HCT116 (cell line): ENCODE measurements at regions not wholly inside any gene's neighbourhood (a gene's known extent, or its start where the extent isn't known, plus 50 kb on each side); places are given as distances from the start of the nearest gene placed in this dataset.

Experiments used
- ATAC-seq: fragments of 200-7000 bp; cut with Tn5 transposase; 2 replicates; pipeline ENCODE4 v1.9.1; 2020; ENCODE audit warnings: mild to moderate bottlenecking, moderate library complexity
- BruUV-seq: library from RNA; stranded (reverse); fragments of 400-500 nt; replicated peaks from 2 replicates; lab custom pipeline; 2021; lab: Mats Ljungman, UMichigan
- CTCF ChIA-PET: fragments of 300-600 bp; sonication (Branson Sonifier 250); formaldehyde crosslinking; loops from one replicate; lab custom pipeline; 2021; ENCODE audit warnings: antibody characterized with exemption; lab: Charles Lee
- POLR2A ChIA-PET: fragments of 300-600, 350-600 bp; sonication (Branson Sonifier 250); formaldehyde crosslinking; loops from one replicate; lab custom pipeline; 2021; ENCODE audit warnings: antibody characterized with exemption; lab: Charles Lee
- RAD21 ChIA-PET, 2 experiments: fragments of 300-600 bp; sonication (Branson Sonifier 250); formaldehyde crosslinking; loops; one replicate each; lab custom pipeline; 2023; ENCODE audit warnings: low total read pairs in 2 of 2; ENCODE audit not compliant: uncharacterized antibody in 2 of 2, unreplicated experiment in 2 of 2, low non-redundant PET in 1 of 2; lab: Charles Lee
- DNase-seq: peaks from one replicate; pipeline ENCODE4 v3.0.0-alpha.2; 2010; ENCODE audit warnings: low read depth, low spot score
- H2AFZ ChIP-seq: fragments of 200-600 bp; shearing (Covaris generic), sonication (generic); 2 replicates; pipeline ENCODE4 v1.6.1; 2017; ENCODE audit warnings: low read depth, mixed run types, mixed read lengths, antibody characterized with exemption, low read length; ENCODE audit not compliant: poor library complexity, severe bottlenecking
- H3K27ac ChIP-seq: 2 replicates; pipeline ENCODE4 v1.5.1; 2012; ENCODE audit warnings: low read depth, low read length
- H3K27me3 ChIP-seq: fragments of 200-600 bp; sonication (generic); 2 replicates; pipeline ENCODE4 v1.6.1; 2016; ENCODE audit warnings: mixed run types, low read length, mixed read lengths; ENCODE audit not compliant: insufficient read depth
- H3K36me3 ChIP-seq, 2 experiments: fragments of 200-500 bp in 1 of 2; fragments of 200-600 bp in 1 of 2; sonication (Bioruptor generic) in 1 of 2; sonication (generic) in 1 of 2; 2 replicates each; pipeline versions ENCODE4 v1.5.1 to v1.6.1; 2014 to 2016; ENCODE audit warnings: low read length in 2 of 2, inconsistent platforms in 1 of 2, mixed read lengths in 1 of 2, mixed run types in 1 of 2; ENCODE audit not compliant: insufficient read depth in 2 of 2, control insufficient read depth in 1 of 2
- H3K4me1 ChIP-seq, 2 experiments: fragments of 200-600 bp in 1 of 2; sonication (generic) in 1 of 2; 2 replicates each; pipeline versions ENCODE4 v1.5.1 to v1.6.1; 2012 to 2017; ENCODE audit warnings: low read length in 2 of 2, inconsistent platforms in 1 of 2, mild to moderate bottlenecking in 1 of 2, mixed read lengths in 1 of 2, mixed run types in 1 of 2, moderate library complexity in 1 of 2; ENCODE audit not compliant: insufficient read depth in 2 of 2, control insufficient read depth in 1 of 2
- H3K4me2 ChIP-seq: fragments of 200-600 bp; sonication (generic); 2 replicates; pipeline ENCODE4 v1.6.1; 2017; ENCODE audit warnings: mixed run types, low read length, mixed read lengths
- H3K4me3 ChIP-seq, 2 experiments: fragments of 200-600 bp in 1 of 2; sonication (generic) in 1 of 2; replicated peaks in 1 of 2; 2 replicates each; pipeline ENCODE4 v1.5.1; 2011 to 2016; ENCODE audit warnings: low read length in 2 of 2, control low read depth in 1 of 2, low read depth in 1 of 2, mild to moderate bottlenecking in 1 of 2, mixed read lengths in 1 of 2, mixed run types in 1 of 2
- H3K79me2 ChIP-seq: fragments of 200-600 bp; sonication (generic); 2 replicates; pipeline ENCODE4 v1.6.1; 2017; ENCODE audit warnings: mild to moderate bottlenecking, mixed run types, low read length, moderate library complexity, mixed read lengths; ENCODE audit not compliant: insufficient read depth
- H3K9ac ChIP-seq: fragments of 200-600 bp; sonication (generic); 2 replicates; pipeline ENCODE4 v1.6.1; 2016; ENCODE audit warnings: low read length, mixed read lengths
- H3K9me2 ChIP-seq: fragments of 200-600 bp; sonication (generic), shearing (Covaris generic); 2 replicates; pipeline ENCODE4 v1.6.1; 2017; ENCODE audit warnings: mixed run types, mild to moderate bottlenecking, moderate library complexity; ENCODE audit not compliant: insufficient read depth
- H3K9me3 ChIP-seq, 2 experiments: fragments of 200-500 bp in 1 of 2; fragments of 200-600 bp in 1 of 2; sonication (Bioruptor generic) in 1 of 2; sonication (generic) in 1 of 2; 2 replicates each; pipeline ENCODE4 v1.6.1; 2014 to 2017; ENCODE audit warnings: low read length in 2 of 2, mixed read lengths in 2 of 2, inconsistent platforms in 1 of 2, low read depth in 1 of 2, mild to moderate bottlenecking in 1 of 2, mixed run types in 1 of 2, moderate library complexity in 1 of 2; ENCODE audit not compliant: control insufficient read depth in 1 of 2, insufficient read depth in 1 of 2
- H4K20me1 ChIP-seq: fragments of 200-600 bp; sonication (generic), shearing (Covaris generic); 2 replicates; pipeline ENCODE4 v1.6.1; 2017; ENCODE audit warnings: mixed run types, mild to moderate bottlenecking, moderate library complexity; ENCODE audit not compliant: insufficient read depth
- CTCF ChIP-seq, 3 experiments: fragments of 200-600 bp in 1 of 3; sonication (generic) in 1 of 3; IDR thresholded peaks in 2 of 3; conservative IDR thresholded peaks in 1 of 3; 2 replicates each; pipeline ENCODE4 v1.5.1; 2012 to 2017; ENCODE audit warnings: low read depth in 2 of 3, low read length in 2 of 3, antibody characterized with exemption in 1 of 3, borderline replicate concordance in 1 of 3, control low read depth in 1 of 3, mild to moderate bottlenecking in 1 of 3, mixed read lengths in 1 of 3, mixed run types in 1 of 3, moderate library complexity in 1 of 3; ENCODE audit not compliant: insufficient read depth in 1 of 3
- EGR1 ChIP-seq: IDR thresholded peaks from 2 replicates; pipeline ENCODE4 v1.6.1; 2012; ENCODE audit warnings: low read depth
- SIN3A ChIP-seq: IDR thresholded peaks from 2 replicates; pipeline ENCODE4 v1.6.1; 2012; ENCODE audit warnings: low read depth
- SRF ChIP-seq: IDR thresholded peaks from 2 replicates; pipeline ENCODE4 v1.6.1; 2012; ENCODE audit warnings: low read depth
- ZFX ChIP-seq: fragments of 450-650 bp; IDR thresholded peaks from 2 replicates; pipeline ENCODE4 v1.6.1; 2017
- intact Hi-C: fragments of 100-400 bp; cut with micrococcal nuclease; formaldehyde crosslinking; loops from 2 replicates; pipeline ENCODE4 v1.10.0; 2022

- Histone ChIP-seq H2AFZ (no peak overlapping the region), H3K27ac (peak overlapping the region; percentile 10; the same call in 1 of the 2 replicates), H3K4me3 (peak overlapping the region in 1 of 2 experiments; percentile 18; a peak in 1 of 4 replicates), H3K79me2 (no peaks in the 10 kb centered on the region), H3K9ac (peak overlapping the region; percentile 6; the same call in 1 of the 2 replicates), H3K36me3 (no peaks in the 10 kb centered on the region), H3K4me2 (peak overlapping the region; percentile 62), H4K20me1 (no peaks in the 10 kb centered on the region), H3K9me3 (no peaks in the 10 kb centered on the region), H3K4me1 (peaks cover 13 to 22% of the 10 kb centered on the region in 2 experiments; a peak in 3 of 4 replicates), H3K9me2 (no peaks in the 10 kb centered on the region; the same call in 1 of the 2 replicates), H3K27me3 (no peaks in the 10 kb centered on the region)
- intact Hi-C loops = no loop called here
- TF ChIP-seq ZFX (no peak), EGR1 (peak; percentile 66; the same call in 1 of the 2 replicates), CTCF (IDR thresholded peaks at IDR 0.05 in 2 of 3, conservative IDR thresholded peaks at IDR 0.05 in 1 of 3; ENCODE audit: borderline replicate concordance in 1 of 3, insufficient read depth in 1 of 3, low read depth in 2 of 3, low read length in 2 of 3) (no peak)
- ATAC-seq = peak; percentile 77
- peak; percentile 23 for DNase-seq
- BruUV-seq = no TSS peak
- RAD21 ChIA-PET = no interaction called here
- POLR2A ChIA-PET = no interaction called here
- CTCF ChIA-PET = interaction anchor here (1.6 kb wide), 1 partner anchor 64 kb away, joined by 4 read pairs; no protein-coding TSS in a partner anchor
These were observed 115.1 kb upstream of the GPC1 start for GRCh38 chr2:240320204-240320993.

GRCh38 chr2:240322231-240322955 lies 113.1 kb upstream of the GPC1 start:
- no peak overlapping the region for H3K27ac ChIP-seq
- H4K20me1 ChIP-seq = no peaks in the 10 kb centered on the region
- no peaks in the 10 kb centered on the region for H3K27me3 ChIP-seq
- no peak for DNase-seq
- no peaks in the 10 kb centered on the region for H3K79me2 ChIP-seq
- no peak for ATAC-seq
- intact Hi-C loops = no loop called here
- TF ChIP-seq SRF (no peak), SIN3A (no peak), ZFX (no peak)
- no TSS peak for BruUV-seq
- POLR2A ChIA-PET = no interaction called here
- H3K4me3 ChIP-seq = no peak overlapping the region
- no peak overlapping the region for H3K4me2 ChIP-seq
- CTCF ChIA-PET = no interaction called here
- no peak overlapping the region for H2AFZ ChIP-seq
- no peaks in the 10 kb centered on the region for H3K9me2 ChIP-seq
- H3K9ac ChIP-seq = no peak overlapping the region
- no peaks in the 10 kb centered on the region for H3K9me3 ChIP-seq
- H3K4me1 ChIP-seq = peaks cover 13 to 22% of the 10 kb centered on the region in 2 experiments; a peak in 3 of 4 replicates
- RAD21 ChIA-PET = no interaction called here
- no peaks in the 10 kb centered on the region for H3K36me3 ChIP-seq
